ENCODE measurements at regions not wholly inside any gene's neighbourhood (a gene's known extent, or its start where the extent isn't known, plus 50 kb on each side); places are given as distances from the start of the nearest gene placed in this dataset.

GRCh38 chr15:69955240-69955894, 142.3 kb downstream of the TLE3 start:
- no peak overlapping the region for H3K27ac ChIP-seq
- no peaks in the 10 kb centered on the region for H3K4me1 ChIP-seq
- TF ChIP-seq POLR2A (IDR thresholded peaks at IDR 0.05) (no peak), CTCF (IDR thresholded peaks at IDR 0.05) (no peak), POLR2AphosphoS5 (IDR thresholded peaks at IDR 0.05) (no peak), EP300 (IDR thresholded peaks at IDR 0.05) (no peak)
- no peak overlapping the region for H3K4me3 ChIP-seq
- H3K27me3 ChIP-seq: peaks cover 12% of the 10 kb centered on the region
- no peaks in the 10 kb centered on the region for H3K9me3 ChIP-seq
- no peaks in the 10 kb centered on the region for H3K36me3 ChIP-seq
- WGBS, 2 donors (ENCODE audit: low coverage in 1 of 2): 62% methylated on average over 2 of the region's 9 CpGs; no CpG with 5 or more reads in 1 of the 2 donors
- no peak for ATAC-seq

GRCh38 chr15:69956417-69956816, 141.3 kb downstream of the TLE3 start:
- Histone ChIP-seq H3K4me1 (no peaks in the 10 kb centered on the region), H3K4me3 (no peak overlapping the region), H3K27ac (no peak overlapping the region), H3K36me3 (no peaks in the 10 kb centered on the region), H3K9me3 (no peaks in the 10 kb centered on the region), H3K27me3 (peaks cover 12% of the 10 kb centered on the region)
- TF ChIP-seq CTCF (IDR thresholded peaks at IDR 0.05) (no peak), POLR2A (IDR thresholded peaks at IDR 0.05) (no peak), EP300 (IDR thresholded peaks at IDR 0.05) (no peak), POLR2AphosphoS5 (IDR thresholded peaks at IDR 0.05) (no peak)
- WGBS, 2 donors (ENCODE audit: low coverage in 1 of 2): 57 to 80% methylated on average over 2 to 5 of the region's 5 CpGs
- ATAC-seq: no peak

GRCh38 chr15:69957175-69957574, 140.5 kb downstream of the TLE3 start:
- no peak for ATAC-seq
- H3K27me3 ChIP-seq: peaks cover 12% of the 10 kb centered on the region
- WGBS, 2 donors (ENCODE audit: low coverage in 1 of 2): 72 to 85% methylated on average over 3 to 4 of the region's 4 CpGs
- no peak overlapping the region for H3K27ac ChIP-seq
- no peaks in the 10 kb centered on the region for H3K9me3 ChIP-seq
- H3K36me3 ChIP-seq: no peaks in the 10 kb centered on the region
- TF ChIP-seq POLR2AphosphoS5 (IDR thresholded peaks at IDR 0.05): no peak
- no peak for TF ChIP-seq CTCF (IDR thresholded peaks at IDR 0.05)
- TF ChIP-seq EP300 (IDR thresholded peaks at IDR 0.05): no peak
- no peak for TF ChIP-seq POLR2A (IDR thresholded peaks at IDR 0.05)
- no peaks in the 10 kb centered on the region for H3K4me1 ChIP-seq
- H3K4me3 ChIP-seq: no peak overlapping the region

GRCh38 chr15:69958496-69959084, 139.1 kb downstream of the TLE3 start:
- Histone ChIP-seq H3K36me3 (no peaks in the 10 kb centered on the region), H3K9me3 (no peaks in the 10 kb centered on the region), H3K4me3 (no peak overlapping the region), H3K4me1 (no peaks in the 10 kb centered on the region), H3K27ac (no peak overlapping the region), H3K27me3 (peaks cover 12% of the 10 kb centered on the region)
- no peak for TF ChIP-seq CTCF (IDR thresholded peaks at IDR 0.05)
- ATAC-seq: no peak
- 50 to 66% methylated on average over 3 of the region's 3 CpGs for WGBS, 2 donors (ENCODE audit: low coverage in 1 of 2)

- Histone ChIP-seq H3K36me3 (no peaks in the 10 kb centered on the region), H3K9me3 (no peaks in the 10 kb centered on the region), H3K4me3 (no peak overlapping the region), H3K27ac (no peak overlapping the region), H3K27me3 (no peaks in the 10 kb centered on the region), H3K4me1 (no peaks in the 10 kb centered on the region)
- ATAC-seq: no peak
- WGBS, 2 donors (ENCODE audit: low coverage in 1 of 2): 75 to 89% methylated on average over 1 of the region's 1 CpG
- TF ChIP-seq POLR2A (IDR thresholded peaks at IDR 0.05): no peak
- TF ChIP-seq POLR2AphosphoS5 (IDR thresholded peaks at IDR 0.05): no peak
- TF ChIP-seq EP300 (IDR thresholded peaks at IDR 0.05): no peak
Observed at GRCh38 chr15:69962561-69962960, 135.2 kb downstream of the TLE3 start.

All from gastroesophageal sphincter (tissue), 4 donors.